ENCODE measurements at regions not wholly inside any gene's neighbourhood (a gene's known extent, or its start where the extent isn't known, plus 50 kb on each side); places are given as distances from the start of the nearest gene placed in this dataset.

DNA sequence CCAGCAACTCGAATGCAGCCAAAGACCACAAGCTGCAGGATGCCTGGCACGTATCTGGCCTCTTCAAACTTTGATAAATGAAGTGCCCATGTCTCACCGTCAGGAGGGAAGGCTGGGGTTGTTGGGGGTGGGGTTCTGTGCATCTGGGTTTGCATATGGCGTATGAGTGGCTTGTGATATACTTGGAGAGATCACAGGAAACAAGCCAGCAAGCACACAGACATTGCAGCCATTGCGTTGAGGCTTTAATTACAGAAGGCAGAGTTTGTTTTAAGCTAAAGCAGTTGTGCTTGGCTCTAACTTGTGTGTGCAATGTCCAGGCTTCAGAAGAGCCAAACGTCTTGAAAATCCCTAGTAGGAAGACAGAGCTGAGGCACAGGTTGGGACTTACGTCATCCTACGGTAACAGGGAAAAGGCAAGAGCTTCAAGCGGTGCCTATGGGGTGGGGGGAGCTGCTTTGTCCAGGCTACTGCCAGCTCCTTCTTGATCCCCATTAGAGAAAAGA is 109.2 kb downstream of the ASB7 start (continued):
- TF ChIP-seq GABPA (tag; conservative IDR thresholded peaks at IDR 0.05; ENCODE audit: low read depth) (no peak), SPI1 (IDR thresholded peaks at IDR 0.05; ENCODE audit: borderline replicate concordance, low read depth, low read length) (no peak), CTBP1 (IDR thresholded peaks at IDR 0.05; ENCODE audit: borderline replicate concordance) (no peak)
- TF ChIP-seq, protein P1, sequence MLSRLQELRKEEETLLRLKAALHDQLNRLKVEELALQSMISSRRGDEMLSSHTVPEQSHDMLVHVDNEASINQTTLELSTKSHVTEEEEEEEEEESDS (CRISPR knock-in tag; IDR thresholded peaks at IDR 0.05) = no peak

DNA sequence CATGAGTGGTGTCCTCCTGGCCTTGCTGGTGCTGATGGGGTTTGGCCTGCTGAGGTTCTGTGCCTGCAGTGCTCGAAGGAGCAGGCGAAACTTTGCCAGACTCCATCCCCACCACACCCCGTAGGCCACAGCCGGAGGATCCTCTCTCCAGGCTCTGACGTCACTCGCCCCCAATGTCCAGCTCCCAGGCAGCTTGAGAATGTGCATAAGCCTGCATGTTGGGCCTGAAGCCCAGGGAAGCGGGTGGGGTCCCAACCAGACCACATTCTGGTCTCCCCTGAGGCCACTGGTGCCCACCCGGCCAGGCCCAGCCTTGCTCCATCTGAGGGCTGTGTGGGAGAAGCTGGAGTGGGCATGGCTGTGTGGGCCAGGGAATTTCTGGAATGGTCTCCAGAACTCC is 109.8 kb downstream of the ASB7 start:
- no peaks in the 10 kb centered on the region for H3K79me2 ChIP-seq (ENCODE audit: control insufficient read depth, insufficient read depth, low read length)
- ATAC-seq (no peak), FAIRE-seq (no peak), DNase-seq (ENCODE audit: extremely low read depth in 1 of 4, low spot score in 3 of 4) (no peak)
- 0% methylated on average over 7 of the region's 8 CpGs for WGBS (ENCODE audit: insufficient coverage, low coverage, missing lambda C conversion rate)
- no peaks in the 10 kb centered on the region for H3K36me3 ChIP-seq (ENCODE audit: control insufficient read depth, insufficient read depth, low read length)
- H3K9me1 ChIP-seq (ENCODE audit: control insufficient read depth, insufficient read depth, low read length) = no peaks in the 10 kb centered on the region
- peaks cover 4 to 37% of the 10 kb centered on the region in 2 experiments; a peak in 3 of 5 replicates for H3K27me3 ChIP-seq (ENCODE audit: control insufficient read depth in 2 of 2, insufficient read depth in 2 of 2, low read length in 2 of 2)
- in situ Hi-C loops (cut with MboI) = no loop called here
- CTCF ChIA-PET (ENCODE audit: low intra/inter-chr PET ratio) = no interaction called here
- H3K27ac ChIP-seq (ENCODE audit: extremely low read depth, low read depth, low read length) = no peak overlapping the region
- 0 out of 2 replicates have a peak, but pooled peaks cover 4% of the 10 kb centered on the region for H4K20me1 ChIP-seq (replicated peaks; ENCODE audit: control insufficient read depth, insufficient read depth, low read length)
- no peak overlapping the region for H2AFZ ChIP-seq (ENCODE audit: low read depth, low read length)
- intact Hi-C loops (cut with micrococcal nuclease) = no loop called here
- POLR2A ChIA-PET = interaction anchor here (0.7 kb wide), 1 partner anchor 287 kb away, joined by 3 read pairs; no protein-coding TSS in a partner anchor
- BruUV-seq (replicated peaks) = no TSS peak
- H3K4me3 ChIP-seq = no peak overlapping the region
- H3K4me2 ChIP-seq (ENCODE audit: insufficient read depth, low read length) = no peak overlapping the region
- no peak overlapping the region for H3K9ac ChIP-seq (ENCODE audit: insufficient read depth in 1 of 2, low read depth in 2 of 2, low read length in 2 of 2)
- no peaks in the 10 kb centered on the region for H3K4me1 ChIP-seq (replicated peaks in 1 of 2; ENCODE audit: control insufficient read depth in 2 of 2, insufficient read depth in 2 of 2, low read length in 2 of 2)
- no peak for TF ChIP-seq EGR1 (conservative IDR thresholded peaks at IDR 0.05)
- TF ChIP-seq ZNF384 (IDR thresholded peaks at IDR 0.05; ENCODE audit: low read depth, low read length) = no peak
- TF ChIP-seq, protein P2, sequence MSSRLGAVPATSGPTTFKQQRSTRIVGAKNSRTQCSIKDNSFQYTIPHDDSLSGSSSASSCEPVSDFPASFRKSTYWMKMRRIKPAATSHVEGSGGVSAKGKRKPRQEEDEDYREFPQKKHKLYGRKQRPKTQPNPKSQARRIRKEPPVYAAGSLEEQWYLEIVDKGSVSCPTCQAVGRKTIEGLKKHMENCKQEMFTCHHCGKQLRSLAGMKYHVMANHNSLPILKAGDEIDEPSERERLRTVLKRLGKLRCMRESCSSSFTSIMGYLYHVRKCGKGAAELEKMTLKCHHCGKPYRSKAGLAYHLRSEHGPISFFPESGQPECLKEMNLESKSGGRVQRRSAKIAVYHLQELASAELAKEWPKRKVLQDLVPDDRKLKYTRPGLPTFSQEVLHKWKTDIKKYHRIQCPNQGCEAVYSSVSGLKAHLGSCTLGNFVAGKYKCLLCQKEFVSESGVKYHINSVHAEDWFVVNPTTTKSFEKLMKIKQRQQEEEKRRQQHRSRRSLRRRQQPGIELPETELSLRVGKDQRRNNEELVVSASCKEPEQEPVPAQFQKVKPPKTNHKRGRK (tag; IDR thresholded peaks at IDR 0.05) = no peak
- TF ChIP-seq ZSCAN29 (IDR thresholded peaks at IDR 0.05) = no peak
- no peak for TF ChIP-seq ZNF232 (CRISPR knock-in tag; IDR thresholded peaks at IDR 0.05)
- no peak for TF ChIP-seq ZNF282 (CRISPR knock-in tag; IDR thresholded peaks at IDR 0.05)
- no peak for TF ChIP-seq ZNF311 (CRISPR knock-in tag; IDR thresholded peaks at IDR 0.05)
- no peak for TF ChIP-seq NCOA6 (IDR thresholded peaks at IDR 0.05)
- no peak for TF ChIP-seq CBX5 (IDR thresholded peaks at IDR 0.05; ENCODE audit: borderline replicate concordance, low read depth)
- H3K9me3 ChIP-seq (replicated peaks; ENCODE audit: control insufficient read depth, insufficient read depth, low read depth, low read length) = no peaks in the 10 kb centered on the region

Data from K562 (cell line).